GM19395 (cell line): ENCODE measurements at regions not wholly inside any gene's neighbourhood (a gene's known extent, or its start where the extent isn't known, plus 50 kb on each side); places are given as distances from the start of the nearest gene placed in this dataset.
"Not testable (repeated sequence)": the region's sequence is repeated elsewhere in the genome, so short reads cannot be mapped to it uniquely, and the experiment has no call there.

Experiments used
- ATAC-seq: cut with Tn5 transposase; IDR thresholded peaks from one replicate; pipeline ENCODE4 v1.9.1; 2021; ENCODE audit warnings: mild to moderate bottlenecking, moderate library complexity; ENCODE audit not compliant: unreplicated experiment

GRCh38 chr1:166384948-166385347, 218.1 kb upstream of the FAM78B start:
- no peak for ATAC-seq

- no peak for ATAC-seq
Measured at GRCh38 chr1:166390366-166391033, 223.7 kb upstream of the FAM78B start.

- no peak for ATAC-seq
Measured at GRCh38 chr1:166391279-166392066, 224.7 kb upstream of the FAM78B start.

- no peak for ATAC-seq
Measured at GRCh38 chr1:166395729-166396128, 228.9 kb upstream of the FAM78B start.

GRCh38 chr1:166409253-166410082, 242.7 kb upstream of the FAM78B start:
- ATAC-seq: not testable (repeated sequence)

GRCh38 chr1:166410083-166410385, 243.2 kb upstream of the FAM78B start:
- no peak for ATAC-seq

GRCh38 chr1:166416831-166417230, 250.0 kb upstream of the FAM78B start:
- not testable (repeated sequence) for ATAC-seq

GRCh38 chr1:166418344-166418933, 251.6 kb upstream of the FAM78B start:
- ATAC-seq: no peak

- ATAC-seq: not testable (repeated sequence)
Measured at GRCh38 chr1:166422586-166422985, 255.8 kb upstream of the FAM78B start.

- no peak for ATAC-seq
Measured at GRCh38 chr1:166432655-166433054, 265.9 kb upstream of the FAM78B start.

- ATAC-seq: not testable (repeated sequence)
Measured at GRCh38 chr1:166433404-166434304, 266.9 kb upstream of the FAM78B start.

- no peak for ATAC-seq
Measured at GRCh38 chr1:166457700-166458099, 290.9 kb upstream of the FAM78B start.

- ATAC-seq: no peak
Measured at GRCh38 chr1:166464333-166464732, 297.5 kb upstream of the FAM78B start.

- no peak for ATAC-seq
Measured at GRCh38 chr1:166470014-166470413, 303.2 kb upstream of the FAM78B start.

- ATAC-seq: no peak
Measured at GRCh38 chr1:166470441-166470840, 303.6 kb upstream of the FAM78B start.

GRCh38 chr1:166471359-166471758, 304.6 kb upstream of the FAM78B start:
- ATAC-seq: no peak

GRCh38 chr1:166479052-166479631, 312.3 kb upstream of the FAM78B start:
- ATAC-seq: peak; percentile 87

GRCh38 chr1:166484471-166484870, 317.7 kb upstream of the FAM78B start:
- ATAC-seq: no peak

GRCh38 chr1:166484871-166485270, 318.1 kb upstream of the FAM78B start:
- no peak for ATAC-seq

- ATAC-seq: no peak
Measured at GRCh38 chr1:166485620-166486019, 318.8 kb upstream of the FAM78B start.
